ENCODE measurements at regions not wholly inside any gene's neighbourhood (a gene's known extent, or its start where the extent isn't known, plus 50 kb on each side); places are given as distances from the start of the nearest gene placed in this dataset.
"Not testable (repeated sequence)": the region's sequence is repeated elsewhere in the genome, so short reads cannot be mapped to it uniquely, and the experiment has no call there.

DNA sequence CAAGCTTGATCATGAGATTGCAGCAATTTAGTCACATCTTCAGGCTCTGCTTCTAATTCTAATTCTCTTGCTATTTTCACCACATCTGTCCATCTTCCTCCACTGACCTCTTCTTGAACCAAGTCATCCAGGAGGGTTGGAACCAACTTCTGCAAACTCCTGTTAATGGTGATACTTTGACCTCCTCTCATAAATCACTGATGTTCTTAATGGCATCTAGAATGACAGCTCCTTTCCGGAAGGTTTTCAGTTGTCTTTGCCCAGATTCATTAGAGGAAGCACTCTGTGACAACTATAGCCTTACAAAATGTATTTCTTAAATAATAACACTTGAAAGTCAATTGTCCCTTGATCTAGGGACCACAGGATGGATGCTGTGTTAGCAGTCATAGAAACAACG, 136.2 kb downstream of the IGLL1 start:
- TF ChIP-seq, protein P1, sequence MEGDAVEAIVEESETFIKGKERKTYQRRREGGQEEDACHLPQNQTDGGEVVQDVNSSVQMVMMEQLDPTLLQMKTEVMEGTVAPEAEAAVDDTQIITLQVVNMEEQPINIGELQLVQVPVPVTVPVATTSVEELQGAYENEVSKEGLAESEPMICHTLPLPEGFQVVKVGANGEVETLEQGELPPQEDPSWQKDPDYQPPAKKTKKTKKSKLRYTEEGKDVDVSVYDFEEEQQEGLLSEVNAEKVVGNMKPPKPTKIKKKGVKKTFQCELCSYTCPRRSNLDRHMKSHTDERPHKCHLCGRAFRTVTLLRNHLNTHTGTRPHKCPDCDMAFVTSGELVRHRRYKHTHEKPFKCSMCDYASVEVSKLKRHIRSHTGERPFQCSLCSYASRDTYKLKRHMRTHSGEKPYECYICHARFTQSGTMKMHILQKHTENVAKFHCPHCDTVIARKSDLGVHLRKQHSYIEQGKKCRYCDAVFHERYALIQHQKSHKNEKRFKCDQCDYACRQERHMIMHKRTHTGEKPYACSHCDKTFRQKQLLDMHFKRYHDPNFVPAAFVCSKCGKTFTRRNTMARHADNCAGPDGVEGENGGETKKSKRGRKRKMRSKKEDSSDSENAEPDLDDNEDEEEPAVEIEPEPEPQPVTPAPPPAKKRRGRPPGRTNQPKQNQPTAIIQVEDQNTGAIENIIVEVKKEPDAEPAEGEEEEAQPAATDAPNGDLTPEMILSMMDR (IDR thresholded peaks at IDR 0.05), result not testable (repeated sequence)
- TF ChIP-seq ZFX (IDR thresholded peaks at IDR 0.05; ENCODE audit: borderline replicate concordance), result not testable (repeated sequence)
